Mucosa of gallbladder (tissue), 1 donor: ENCODE measurements at regions not wholly inside any gene's neighbourhood (a gene's known extent, or its start where the extent isn't known, plus 50 kb on each side); places are given as distances from the start of the nearest gene placed in this dataset.
A peak's percentile ranks its signal among the peaks of the same experiment; 100 is the strongest.

ENCODE experiments used
- DNase-seq: peaks from one replicate; pipeline ENCODE4 v3.0.0-alpha.2; 2020; ENCODE audit warnings: low spot score
- donor health status: DM: no; HTN: no; CAD: no.

DNA sequence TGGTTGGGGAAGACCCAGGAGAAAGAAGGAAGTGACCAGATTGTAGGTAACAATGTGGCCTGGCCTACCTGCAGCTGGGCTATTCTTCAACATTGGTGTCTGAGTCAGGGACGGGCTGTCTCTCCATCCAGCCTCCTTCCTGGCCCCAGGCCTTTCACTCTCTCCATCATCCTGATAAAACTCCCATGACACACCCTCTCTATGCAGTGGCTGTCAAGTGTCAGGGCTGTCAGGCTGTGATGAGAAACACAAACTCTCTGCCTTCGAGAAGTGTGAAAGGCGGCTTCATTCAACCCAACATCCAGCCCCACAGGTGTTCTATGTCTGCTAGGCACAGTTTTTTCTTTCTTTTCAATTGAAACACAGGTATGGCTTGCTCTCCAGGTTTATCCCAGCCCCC lies 153.3 kb upstream of the VSTM2B start:
- peak; percentile 0 for DNase-seq

DNA sequence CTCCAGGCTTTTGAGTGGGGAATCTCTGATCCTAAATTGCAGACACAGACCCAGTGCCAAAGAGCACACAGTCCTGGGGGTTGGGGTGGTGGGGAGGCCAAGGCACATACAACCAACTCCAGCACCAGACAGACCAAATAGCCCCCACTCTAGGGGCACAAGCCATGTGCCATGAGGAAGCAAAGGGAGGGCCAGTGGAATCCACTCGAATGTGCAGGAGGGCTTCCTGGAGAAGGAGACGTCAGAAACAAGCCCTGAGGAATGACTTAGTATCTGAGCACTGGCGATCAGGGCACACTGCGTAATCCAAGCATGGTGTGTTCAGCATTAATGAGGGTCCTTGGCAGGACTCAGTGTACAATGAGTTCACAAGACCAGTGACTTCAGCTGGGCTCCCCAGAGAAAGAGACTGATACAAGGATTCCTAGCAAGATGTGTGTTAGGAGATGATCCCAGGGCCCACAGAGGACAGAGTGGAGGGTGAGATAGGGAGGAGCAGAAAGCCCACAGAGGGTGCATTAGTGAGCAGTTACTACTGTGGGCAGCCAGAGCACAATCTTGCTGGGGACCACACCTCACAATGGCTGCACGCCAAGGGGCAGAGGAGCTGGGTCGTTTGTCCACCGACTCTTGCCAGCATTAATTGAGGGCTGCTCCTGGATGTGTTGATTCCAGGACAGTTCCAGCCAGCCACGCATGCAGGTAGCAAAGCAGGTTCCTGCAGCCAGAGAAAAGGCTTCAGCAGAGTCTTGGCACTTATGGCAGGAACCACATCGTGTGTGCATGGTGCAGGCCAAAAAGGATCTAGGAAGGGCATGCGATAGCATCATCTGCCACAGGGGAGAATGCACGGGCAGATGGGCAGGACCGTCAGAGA lies 152.6 kb upstream of the VSTM2B start:
- DNase-seq = peak; percentile 6

DNA sequence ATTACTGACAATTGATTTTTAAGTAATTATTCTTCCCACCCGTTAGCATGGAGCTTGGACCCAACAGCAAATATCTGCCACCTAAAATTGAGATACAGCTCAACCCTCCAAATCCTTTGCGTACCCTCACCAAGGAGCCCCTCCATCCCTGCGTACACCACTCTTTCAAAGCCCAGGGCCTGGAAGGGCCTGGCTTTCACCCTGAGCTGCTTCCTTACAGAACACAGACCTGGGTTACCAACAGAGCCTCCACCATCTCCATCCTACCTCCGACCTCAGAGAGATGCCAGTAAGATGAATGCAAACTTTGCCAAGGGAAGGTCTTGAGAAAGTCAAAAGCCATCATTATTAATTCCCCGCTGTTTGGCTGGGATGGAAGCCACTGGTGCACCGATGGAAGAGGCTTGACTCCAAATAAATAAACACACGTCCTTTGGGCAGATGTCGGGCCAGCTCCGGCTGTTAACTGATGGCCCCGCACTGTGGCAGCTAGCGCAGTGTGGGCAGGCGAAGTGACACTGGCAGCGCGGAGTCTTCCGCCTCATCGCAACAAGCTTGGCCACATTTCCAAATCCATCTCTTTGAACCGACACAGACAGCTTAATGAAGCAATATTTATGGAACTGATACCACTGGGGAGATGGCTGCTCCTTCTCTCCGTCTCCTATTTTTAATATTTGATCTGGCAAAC lies 150.2 kb upstream of the VSTM2B start:
- peak; percentile 4 for DNase-seq

DNA sequence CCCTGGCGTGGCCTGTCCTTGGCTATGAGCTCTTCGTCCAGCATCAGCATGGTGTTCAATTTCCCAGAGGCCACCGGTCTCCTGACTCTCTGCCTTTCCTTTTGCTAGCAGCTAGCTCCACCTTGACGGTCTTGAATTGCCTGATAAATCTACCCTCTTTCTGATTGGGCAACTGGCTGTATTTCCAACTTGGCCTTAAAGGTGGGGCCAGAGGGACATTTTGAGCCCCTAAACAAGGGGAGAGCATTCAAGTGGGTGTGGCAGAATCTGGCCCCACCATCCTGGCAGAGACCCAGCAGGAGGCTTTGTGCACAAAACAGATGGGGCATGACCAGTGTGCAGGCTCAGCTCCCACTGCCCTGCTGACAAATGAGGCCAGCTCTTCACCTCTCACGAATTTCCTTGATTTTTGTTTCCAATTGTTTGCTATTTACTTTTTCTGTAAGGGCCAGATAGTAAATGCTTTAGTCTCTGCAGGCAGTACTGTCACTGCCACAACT lies 148.9 kb upstream of the VSTM2B start:
- peak; percentile 6 for DNase-seq

DNA sequence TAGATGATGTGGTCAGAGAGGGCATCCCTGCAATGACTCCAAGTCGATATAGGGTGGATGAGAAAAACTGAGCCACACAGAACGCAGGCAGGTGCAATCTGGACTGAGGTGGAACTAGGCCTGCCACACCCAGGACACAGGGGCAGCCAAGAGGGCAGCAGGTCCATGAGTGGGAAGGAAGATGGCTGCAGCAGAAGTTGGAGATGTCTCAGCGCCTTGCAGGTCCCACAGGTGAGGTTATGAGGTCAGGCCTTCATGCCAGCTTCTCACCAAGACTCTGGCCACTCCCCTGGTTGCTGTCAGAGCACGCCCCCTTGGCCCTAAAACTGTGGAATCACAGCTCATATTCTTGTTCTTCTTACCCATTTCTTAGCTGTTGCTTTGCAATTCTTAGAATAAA lies 147.7 kb upstream of the VSTM2B start:
- DNase-seq = no peak

DNA sequence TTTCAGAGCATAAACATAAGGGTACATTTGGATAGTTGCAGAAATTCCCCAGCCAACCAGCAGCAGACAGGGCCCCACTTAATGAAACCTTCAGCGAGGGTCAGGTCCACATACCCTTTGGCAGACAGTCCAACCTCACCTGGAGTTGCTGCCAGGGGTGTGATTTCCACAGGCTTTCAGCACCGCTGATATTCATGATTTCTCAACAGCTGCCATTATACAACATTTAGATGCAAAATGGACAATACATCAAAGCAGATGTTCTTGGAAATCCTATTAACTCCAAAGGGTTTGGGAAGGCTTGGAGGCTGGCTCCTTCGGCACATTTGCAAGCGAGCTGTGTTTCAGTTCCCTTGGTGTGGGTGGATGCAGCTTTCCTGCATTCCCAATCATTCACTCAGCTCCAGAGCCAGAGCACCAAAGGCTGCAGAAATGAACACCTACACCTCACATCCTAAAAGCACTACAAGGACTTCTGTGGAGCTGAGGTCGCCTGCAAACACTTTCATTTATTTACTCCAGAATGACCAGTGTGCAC lies 147.2 kb upstream of the VSTM2B start:
- DNase-seq = peak; percentile 4

DNA sequence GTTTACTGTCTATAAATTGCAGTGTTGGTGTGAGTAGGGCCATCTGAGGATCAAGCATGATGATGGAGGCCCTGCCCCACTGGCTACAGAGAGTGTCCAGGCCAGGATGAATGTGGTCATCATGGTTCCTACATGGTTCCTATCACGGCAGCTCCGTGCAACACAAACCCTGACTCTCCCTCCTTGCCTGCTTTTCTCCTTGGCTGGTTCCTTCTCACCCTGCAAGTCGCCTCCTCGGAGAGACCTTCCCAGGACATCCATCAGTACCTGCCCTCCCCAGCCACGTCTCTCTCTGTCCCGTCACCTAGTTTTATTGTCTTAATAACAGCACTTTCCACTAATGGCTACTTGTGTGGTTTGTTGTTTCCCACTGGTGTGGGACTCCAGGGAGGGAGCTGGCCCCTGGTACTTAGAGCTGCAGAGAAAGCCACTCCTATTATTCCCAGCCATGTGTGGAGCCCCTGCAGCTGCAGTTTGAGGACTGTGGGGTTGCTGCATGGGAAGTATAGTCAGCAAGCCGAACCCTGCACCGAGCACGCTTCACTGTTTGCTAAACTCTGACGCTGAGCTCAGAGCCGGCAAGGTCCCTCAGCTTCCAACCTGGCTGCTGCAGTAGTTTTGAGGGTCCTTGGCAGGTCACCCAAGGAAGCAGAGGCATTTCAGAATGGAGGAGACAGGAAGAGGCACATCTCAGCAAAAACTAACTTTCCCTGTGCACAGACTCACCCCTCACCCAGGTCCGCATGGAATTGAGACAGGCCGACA lies 146.4 kb upstream of the VSTM2B start:
- peak; percentile 7 for DNase-seq

DNA sequence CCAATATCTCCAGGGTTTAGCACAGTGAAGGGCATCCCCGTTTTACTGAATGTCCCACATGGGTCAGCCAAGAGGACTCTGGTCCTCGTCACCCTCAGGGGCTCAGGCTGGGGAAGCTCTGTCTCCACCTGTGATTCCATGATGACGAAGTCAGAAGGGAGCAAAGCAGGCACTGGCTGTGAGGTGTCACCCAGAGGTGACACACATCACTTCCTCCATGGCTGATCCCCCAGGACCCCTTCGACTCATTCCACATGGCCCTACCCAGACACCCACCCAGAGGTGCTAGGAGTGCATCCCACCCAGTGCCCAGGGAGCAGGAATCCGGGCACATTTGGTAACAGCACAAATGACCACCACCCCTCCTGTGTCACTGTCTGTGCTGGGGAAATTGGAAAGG lies 145.2 kb upstream of the VSTM2B start:
- no peak for DNase-seq

DNA sequence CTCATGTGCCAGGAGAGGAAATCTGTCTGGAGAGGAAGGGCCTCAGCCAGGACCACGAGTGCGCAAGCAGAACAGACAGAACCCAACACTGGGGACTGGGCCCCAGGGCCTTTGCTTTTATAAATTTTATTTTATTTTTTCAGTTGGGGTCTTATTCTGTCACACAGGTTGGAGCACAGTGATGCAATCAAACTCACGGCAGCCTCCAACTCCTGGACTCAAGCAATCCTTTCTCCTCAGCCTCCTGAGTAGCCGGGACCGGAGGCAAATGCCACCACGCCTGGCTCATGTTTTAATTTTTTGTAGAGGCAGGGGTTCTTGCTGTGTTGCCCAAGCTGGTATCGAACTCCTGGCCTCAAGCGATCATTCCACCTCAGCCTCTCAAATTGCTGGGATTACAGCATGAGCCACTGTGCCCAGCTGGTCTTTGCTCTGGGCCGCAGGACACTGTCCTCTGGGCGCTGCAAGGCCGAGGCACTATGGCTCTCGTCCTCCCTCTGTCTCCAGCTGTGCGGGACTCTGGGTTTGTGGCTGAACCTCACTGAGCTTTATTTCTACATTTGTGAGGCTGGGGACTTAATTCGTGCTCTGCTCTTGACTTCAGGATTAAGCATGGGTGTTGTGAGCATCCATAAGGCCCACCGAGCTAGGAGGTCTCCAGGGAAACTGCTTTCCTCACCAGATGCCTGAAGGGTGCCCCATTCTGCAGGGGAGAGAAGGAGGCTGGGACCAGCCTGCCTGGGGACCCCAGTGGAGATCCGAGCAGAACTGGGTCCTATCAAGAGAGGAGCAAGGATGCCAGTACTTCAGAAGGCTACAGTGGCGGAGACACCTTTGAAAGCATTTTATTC lies 144.2 kb upstream of the VSTM2B start:
- no peak for DNase-seq

DNA sequence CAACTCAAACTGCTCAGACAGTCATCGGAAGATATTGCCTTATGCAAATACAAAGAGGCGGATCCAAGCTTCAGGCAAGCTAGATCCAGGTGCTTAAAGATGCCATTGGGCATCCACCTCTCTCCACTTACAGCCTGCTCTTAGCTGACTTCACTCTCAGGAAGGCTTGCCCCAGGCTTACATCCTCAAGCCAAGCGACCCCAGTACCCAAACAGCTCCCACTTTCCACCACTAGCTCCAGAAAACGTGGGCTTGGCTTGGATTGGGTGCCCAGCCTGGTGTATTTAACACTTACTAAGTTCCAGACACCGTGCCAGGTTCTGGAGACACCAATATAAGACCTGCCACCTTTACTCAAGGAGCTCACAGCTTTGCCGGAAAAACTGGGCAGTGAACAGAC lies 142.1 kb upstream of the VSTM2B start:
- no peak for DNase-seq

DNA sequence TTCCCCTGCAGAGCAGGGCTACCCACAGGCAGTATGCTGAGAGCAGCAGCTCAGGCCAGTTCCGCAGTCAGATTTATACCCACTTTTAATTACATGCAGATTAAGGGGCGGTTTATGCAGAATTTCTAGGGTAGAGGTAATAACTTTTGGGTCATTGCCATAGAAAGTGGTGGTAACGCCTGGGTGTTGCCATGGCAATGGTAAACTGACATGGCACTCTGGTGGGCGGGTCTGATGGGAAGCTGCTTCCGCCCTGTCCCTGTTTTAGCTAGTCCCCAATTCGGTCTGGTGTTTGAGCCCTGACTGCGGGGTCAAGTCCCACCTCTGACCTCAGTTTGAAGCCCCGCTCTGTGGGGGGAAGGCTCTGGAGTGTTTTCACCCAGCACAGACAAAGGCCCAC lies 141.1 kb upstream of the VSTM2B start:
- no peak for DNase-seq

DNA sequence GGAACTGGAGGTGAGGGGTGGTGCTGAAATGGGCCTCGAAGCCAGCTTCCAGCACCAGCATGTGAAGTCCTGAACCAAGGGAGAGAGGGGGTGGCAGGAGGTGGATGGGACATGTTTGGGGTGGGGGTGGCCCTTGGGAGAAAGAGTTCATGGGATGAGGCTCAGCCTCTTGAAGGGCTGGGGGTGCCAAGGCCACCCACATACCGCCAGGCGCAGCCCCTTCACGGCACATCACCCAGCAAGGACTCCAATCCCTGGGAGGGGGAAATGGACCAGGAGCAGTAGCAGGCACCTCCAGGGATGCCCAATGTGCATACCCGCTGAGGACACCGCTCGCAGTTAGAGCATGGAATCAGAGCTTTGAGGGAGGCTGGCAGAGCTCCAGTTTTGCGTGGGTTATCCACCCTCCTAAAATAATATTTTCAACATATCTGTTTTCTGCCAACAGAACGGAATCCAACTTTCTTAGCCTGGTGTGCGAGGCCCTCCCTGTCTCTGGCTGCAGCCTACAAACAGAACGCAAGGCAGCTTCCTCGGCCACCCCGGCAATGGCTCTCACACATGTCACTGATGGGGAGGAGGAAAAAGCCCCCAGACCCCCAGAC lies 140.5 kb upstream of the VSTM2B start:
- no peak for DNase-seq

DNA sequence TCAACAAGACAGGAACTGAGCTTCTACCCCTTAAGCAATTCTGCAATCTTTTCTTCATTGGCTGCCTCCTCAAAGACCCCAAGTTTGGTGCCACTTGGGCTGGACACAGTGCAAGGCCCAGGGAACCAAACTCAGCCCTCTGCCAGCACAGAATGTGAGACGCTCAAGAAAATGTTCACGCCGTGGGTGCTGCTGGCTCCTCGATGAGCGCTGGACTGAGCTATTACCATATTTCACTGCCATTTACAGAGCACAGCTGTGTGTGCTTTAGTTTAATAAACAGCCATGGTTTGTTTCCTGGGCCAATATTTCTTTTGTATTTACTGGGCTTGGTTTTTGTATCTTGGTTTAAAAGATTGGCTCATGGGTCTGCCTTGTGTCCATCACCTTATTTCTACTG lies 138.8 kb upstream of the VSTM2B start:
- no peak for DNase-seq

DNA sequence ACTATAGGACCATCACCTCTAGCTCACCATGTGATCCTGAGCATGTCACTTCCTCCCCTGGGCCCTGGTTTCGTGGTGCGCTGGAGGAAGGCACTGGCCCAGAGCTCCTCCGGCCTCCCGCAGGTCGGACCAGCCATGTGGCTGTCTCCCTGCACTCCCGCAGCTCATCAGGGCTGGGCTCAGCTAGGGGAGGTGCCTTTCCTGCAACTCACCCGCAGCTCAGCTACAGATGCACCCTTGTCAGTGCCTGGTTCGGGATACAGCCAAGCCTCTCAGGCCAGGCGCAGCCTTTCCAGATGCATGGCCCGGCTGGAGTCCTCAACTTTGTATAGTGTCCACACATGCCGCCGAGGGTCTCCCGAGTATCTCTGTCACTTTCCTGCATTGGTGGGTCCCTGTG lies 138.2 kb upstream of the VSTM2B start:
- no peak for DNase-seq

DNA sequence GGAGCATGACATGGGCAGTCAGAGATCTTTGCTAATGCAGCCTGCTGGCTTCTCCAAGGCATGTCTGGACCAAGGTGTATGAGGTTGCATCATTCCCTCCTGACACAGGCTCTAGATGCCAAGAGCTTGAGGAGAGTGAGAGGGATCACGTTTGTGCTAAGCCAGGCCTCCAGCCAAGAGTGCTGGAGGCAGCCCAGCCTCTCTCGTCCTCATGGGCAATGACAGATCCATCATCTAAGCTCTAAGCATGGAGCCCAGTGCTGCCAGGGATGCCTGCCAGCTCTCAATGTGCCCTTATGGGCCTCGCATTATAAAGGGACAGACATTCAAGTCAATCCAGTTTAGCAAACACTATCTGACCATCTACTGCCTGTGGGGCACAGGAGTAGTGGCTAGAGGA lies 136.3 kb upstream of the VSTM2B start:
- no peak for DNase-seq

DNA sequence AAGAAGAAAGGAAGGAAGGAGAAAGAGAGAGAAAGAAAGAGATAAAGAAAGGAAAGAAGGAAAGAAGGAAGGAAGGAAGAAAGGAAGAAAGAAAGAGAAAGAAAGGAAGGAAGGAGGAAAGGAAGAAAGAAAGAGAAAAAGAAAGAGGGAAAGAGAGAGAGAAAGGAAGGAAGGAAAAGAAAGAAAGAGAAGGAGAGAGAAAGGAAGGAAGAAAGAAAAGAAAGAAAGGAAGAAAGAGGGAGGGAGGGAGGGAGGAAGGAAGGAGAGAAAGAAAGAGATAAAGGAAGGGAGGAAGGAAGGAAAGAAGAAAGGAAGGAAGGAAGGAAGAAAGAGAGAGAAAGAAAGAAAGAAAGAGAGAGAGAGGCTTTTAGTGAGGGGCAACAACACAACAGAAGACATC lies 135.1 kb upstream of the VSTM2B start:
- DNase-seq = no peak

DNA sequence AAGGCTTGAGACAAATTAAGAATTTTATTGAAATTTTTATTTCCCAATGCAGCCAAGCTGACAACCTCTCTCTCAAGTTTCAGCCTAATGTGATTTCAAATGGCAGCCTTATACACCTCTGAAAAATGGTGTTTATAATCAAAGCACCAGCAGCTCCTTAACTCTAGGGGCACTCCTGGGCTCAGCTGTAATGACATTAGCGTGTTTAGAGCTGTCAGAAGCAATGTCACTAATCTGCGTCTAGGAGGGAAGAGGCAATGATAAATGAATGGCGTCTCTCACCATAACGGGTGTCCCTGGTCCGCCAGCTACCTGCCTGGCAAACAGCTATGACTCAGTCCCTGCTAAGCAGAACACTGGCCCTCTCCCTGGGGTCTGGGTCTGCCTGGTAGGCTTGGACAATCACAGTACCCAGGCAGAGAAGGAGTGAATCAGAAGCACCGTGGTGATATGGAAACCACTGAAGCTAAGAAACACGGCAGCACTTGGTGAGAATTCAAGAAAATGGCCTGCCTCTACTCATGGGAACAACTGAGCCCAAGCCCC lies 131.8 kb upstream of the VSTM2B start:
- no peak for DNase-seq

DNA sequence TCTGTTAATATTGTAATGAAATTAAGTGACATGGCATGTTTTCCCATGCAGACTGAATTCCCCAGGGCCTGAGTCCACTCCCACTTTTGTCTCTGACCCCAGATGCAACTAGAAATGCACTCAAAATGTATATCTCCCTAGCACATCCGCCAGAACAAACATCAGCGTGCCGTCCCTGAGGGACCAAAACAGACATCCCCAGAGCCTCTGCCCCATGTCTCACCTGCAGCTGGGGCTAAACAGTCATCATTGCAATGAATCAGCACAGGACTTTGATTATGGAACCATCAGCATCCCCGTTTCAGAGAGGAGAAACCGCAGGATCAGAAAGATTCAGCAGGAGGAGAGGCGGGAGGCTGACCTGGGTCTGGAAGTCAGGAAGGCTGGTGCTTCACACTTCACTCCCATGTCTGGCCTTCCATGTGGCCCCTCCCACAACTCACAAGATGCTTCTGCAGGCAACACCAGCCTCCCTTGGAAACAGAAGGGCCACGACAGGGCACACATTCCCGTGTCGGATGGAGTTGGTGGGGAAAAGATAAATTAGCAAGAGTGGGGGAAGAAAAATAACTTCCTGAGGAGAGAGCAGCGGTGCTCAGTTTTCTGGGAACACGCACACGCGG lies 130.6 kb upstream of the VSTM2B start:
- no peak for DNase-seq

DNA sequence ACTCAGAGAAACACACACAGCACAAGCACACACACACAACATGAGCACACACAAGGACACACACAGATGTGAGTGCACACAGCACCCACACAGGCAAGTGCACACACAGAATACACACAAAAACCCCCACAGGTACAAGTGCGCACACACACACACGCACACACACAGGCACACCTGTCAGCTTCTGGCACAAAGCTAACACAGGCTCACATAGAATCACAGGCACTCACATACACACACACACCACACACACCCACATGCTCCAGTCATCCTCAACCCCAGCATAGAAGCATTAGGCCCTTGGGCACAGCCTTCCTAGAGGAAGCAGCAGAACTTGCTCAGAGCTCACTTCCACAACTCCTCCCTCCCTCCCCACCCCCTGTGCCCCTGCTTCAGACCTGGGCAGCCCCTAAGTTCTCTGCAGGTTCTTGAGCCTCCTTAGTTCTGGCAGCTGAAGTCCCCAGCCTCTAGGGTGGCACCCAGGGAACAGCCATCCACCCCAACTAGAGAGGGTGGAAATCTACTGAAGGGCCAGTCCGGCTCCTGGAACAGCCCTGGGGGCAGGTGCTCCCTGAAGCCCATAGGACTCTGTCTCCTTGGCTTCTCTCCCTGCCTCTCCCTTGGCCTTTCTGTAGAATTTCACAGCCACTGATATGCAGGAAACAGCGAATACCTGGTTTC lies 129.9 kb upstream of the VSTM2B start:
- DNase-seq = no peak
